KOPT-K1 (cell line): ENCODE measurements at regions not wholly inside any gene's neighbourhood (a gene's known extent, or its start where the extent isn't known, plus 50 kb on each side); places are given as distances from the start of the nearest gene placed in this dataset.

Experiments used
- H3K27ac ChIP-seq: fragments of 200-600 bp; sonication (generic); 2 replicates; pipeline ENCODE4 v1.5.1; 2016; ENCODE audit warnings: antibody characterized with exemption, mild to moderate bottlenecking, low read depth, low read length; ENCODE audit not compliant: poor library complexity, severe bottlenecking
- H3K36me3 ChIP-seq: fragments of 200-600 bp; sonication (generic); 2 replicates; pipeline ENCODE4 v1.5.1; 2017; ENCODE audit warnings: antibody characterized with exemption, mild to moderate bottlenecking, low read length, moderate library complexity; ENCODE audit not compliant: insufficient read depth
- H3K9me3 ChIP-seq: fragments of 200-600 bp; sonication (generic); 2 replicates; pipeline ENCODE4 v1.5.1; 2017; ENCODE audit warnings: antibody characterized with exemption, low read length, mild to moderate bottlenecking; ENCODE audit not compliant: insufficient read depth, poor library complexity, severe bottlenecking

GRCh38 chr20:17808357-17808756 is 108.6 kb downstream of the BANF2 start:
- Histone ChIP-seq H3K27ac (no peak overlapping the region), H3K36me3 (no peaks in the 10 kb centered on the region), H3K9me3 (no peaks in the 10 kb centered on the region)

GRCh38 chr20:17807651-17808050 is 107.9 kb downstream of the BANF2 start:
- H3K9me3 ChIP-seq = no peaks in the 10 kb centered on the region
- H3K36me3 ChIP-seq = no peaks in the 10 kb centered on the region
- H3K27ac ChIP-seq = no peak overlapping the region

- no peak overlapping the region for H3K27ac ChIP-seq
- no peaks in the 10 kb centered on the region for H3K9me3 ChIP-seq
- H3K36me3 ChIP-seq = no peaks in the 10 kb centered on the region
These were observed 107.1 kb downstream of the BANF2 start for GRCh38 chr20:17806739-17807441.

GRCh38 chr20:17806107-17806506 is 106.3 kb downstream of the BANF2 start:
- H3K9me3 ChIP-seq = no peaks in the 10 kb centered on the region
- H3K27ac ChIP-seq = no peak overlapping the region
- H3K36me3 ChIP-seq = no peaks in the 10 kb centered on the region

GRCh38 chr20:17803765-17804164 is 104.0 kb downstream of the BANF2 start:
- Histone ChIP-seq H3K36me3 (no peaks in the 10 kb centered on the region), H3K9me3 (no peaks in the 10 kb centered on the region), H3K27ac (no peak overlapping the region)

- Histone ChIP-seq H3K9me3 (no peaks in the 10 kb centered on the region), H3K36me3 (no peaks in the 10 kb centered on the region), H3K27ac (no peak overlapping the region)
These were observed 99.9 kb downstream of the BANF2 start for GRCh38 chr20:17799575-17800227.

- Histone ChIP-seq H3K9me3 (no peaks in the 10 kb centered on the region), H3K27ac (no peak overlapping the region), H3K36me3 (no peaks in the 10 kb centered on the region)
These were observed 98.8 kb downstream of the BANF2 start for GRCh38 chr20:17798601-17799000.

GRCh38 chr20:17797579-17797978 is 97.8 kb downstream of the BANF2 start:
- no peak overlapping the region for H3K27ac ChIP-seq
- H3K36me3 ChIP-seq = no peaks in the 10 kb centered on the region
- H3K9me3 ChIP-seq = no peaks in the 10 kb centered on the region

GRCh38 chr20:17797161-17797560 is 97.4 kb downstream of the BANF2 start:
- Histone ChIP-seq H3K27ac (no peak overlapping the region), H3K9me3 (no peaks in the 10 kb centered on the region), H3K36me3 (no peaks in the 10 kb centered on the region)

GRCh38 chr20:17796091-17796563 is 96.4 kb downstream of the BANF2 start:
- Histone ChIP-seq H3K36me3 (no peaks in the 10 kb centered on the region), H3K9me3 (no peaks in the 10 kb centered on the region), H3K27ac (no peak overlapping the region)

- Histone ChIP-seq H3K36me3 (no peaks in the 10 kb centered on the region), H3K27ac (no peak overlapping the region), H3K9me3 (no peaks in the 10 kb centered on the region)
These were observed 95.8 kb downstream of the BANF2 start for GRCh38 chr20:17795501-17796071.

- Histone ChIP-seq H3K9me3 (no peaks in the 10 kb centered on the region), H3K27ac (no peak overlapping the region), H3K36me3 (no peaks in the 10 kb centered on the region)
These were observed 95.2 kb downstream of the BANF2 start for GRCh38 chr20:17795003-17795402.

- no peaks in the 10 kb centered on the region for H3K36me3 ChIP-seq
- no peak overlapping the region for H3K27ac ChIP-seq
- no peaks in the 10 kb centered on the region for H3K9me3 ChIP-seq
These were observed 94.6 kb downstream of the BANF2 start for GRCh38 chr20:17794400-17794799.

GRCh38 chr20:17793986-17794385 is 94.2 kb downstream of the BANF2 start:
- Histone ChIP-seq H3K36me3 (no peaks in the 10 kb centered on the region), H3K9me3 (no peaks in the 10 kb centered on the region), H3K27ac (no peak overlapping the region)

GRCh38 chr20:17790296-17790695 is 90.5 kb downstream of the BANF2 start:
- Histone ChIP-seq H3K36me3 (no peaks in the 10 kb centered on the region), H3K9me3 (no peaks in the 10 kb centered on the region), H3K27ac (no peak overlapping the region)

- Histone ChIP-seq H3K36me3 (no peaks in the 10 kb centered on the region), H3K27ac (no peak overlapping the region), H3K9me3 (no peaks in the 10 kb centered on the region)
These were observed 88.0 kb downstream of the BANF2 start for GRCh38 chr20:17787816-17788215.
